DOHH2 (cell line): ENCODE measurements at regions not wholly inside any gene's neighbourhood (a gene's known extent, or its start where the extent isn't known, plus 50 kb on each side); places are given as distances from the start of the nearest gene placed in this dataset.

Experiments used
- CTCF ChIP-seq: fragments of 200-600 bp; sonication (generic); IDR thresholded peaks from one replicate; pipeline ENCODE4 v1.5.1; 2014; ENCODE audit warnings: antibody characterized with exemption, mild to moderate bottlenecking, low read depth, low read length; ENCODE audit not compliant: poor library complexity, severe bottlenecking
- EZH2phosphoT487 ChIP-seq: fragments of 200-600 bp; sonication (generic); IDR thresholded peaks from 2 replicates; pipeline ENCODE4 v1.6.1; 2017; ENCODE audit warnings: borderline replicate concordance, mild to moderate bottlenecking, antibody characterized with exemption, low read length, moderate library complexity, mixed read lengths

GRCh38 chr4:13180701-13181100 is 303.4 kb downstream of the RAB28 start:
- TF ChIP-seq CTCF (no peak), EZH2phosphoT487 (no peak)
